OCI-LY7 (cell line): ENCODE measurements at regions not wholly inside any gene's neighbourhood (a gene's known extent, or its start where the extent isn't known, plus 50 kb on each side); places are given as distances from the start of the nearest gene placed in this dataset.

Experiments
- EZH2phosphoT487 ChIP-seq: fragments of 200-600 bp; sonication (generic); IDR thresholded peaks from 2 replicates; pipeline ENCODE4 v1.6.1; 2018; ENCODE audit warnings: low read depth, borderline replicate concordance, mild to moderate bottlenecking, mixed run types, antibody characterized with exemption, low read length, moderate library complexity, mixed read lengths
- TF ChIP-seq, protein P1 (sequence below): fragments of 200-600 bp; sonication (generic); conservative IDR thresholded peaks from 2 replicates; pipeline ENCODE4 v1.5.1; 2014; ENCODE audit warnings: mild to moderate bottlenecking, antibody characterized with exemption, low read length, moderate library complexity, mixed read lengths

DNA sequence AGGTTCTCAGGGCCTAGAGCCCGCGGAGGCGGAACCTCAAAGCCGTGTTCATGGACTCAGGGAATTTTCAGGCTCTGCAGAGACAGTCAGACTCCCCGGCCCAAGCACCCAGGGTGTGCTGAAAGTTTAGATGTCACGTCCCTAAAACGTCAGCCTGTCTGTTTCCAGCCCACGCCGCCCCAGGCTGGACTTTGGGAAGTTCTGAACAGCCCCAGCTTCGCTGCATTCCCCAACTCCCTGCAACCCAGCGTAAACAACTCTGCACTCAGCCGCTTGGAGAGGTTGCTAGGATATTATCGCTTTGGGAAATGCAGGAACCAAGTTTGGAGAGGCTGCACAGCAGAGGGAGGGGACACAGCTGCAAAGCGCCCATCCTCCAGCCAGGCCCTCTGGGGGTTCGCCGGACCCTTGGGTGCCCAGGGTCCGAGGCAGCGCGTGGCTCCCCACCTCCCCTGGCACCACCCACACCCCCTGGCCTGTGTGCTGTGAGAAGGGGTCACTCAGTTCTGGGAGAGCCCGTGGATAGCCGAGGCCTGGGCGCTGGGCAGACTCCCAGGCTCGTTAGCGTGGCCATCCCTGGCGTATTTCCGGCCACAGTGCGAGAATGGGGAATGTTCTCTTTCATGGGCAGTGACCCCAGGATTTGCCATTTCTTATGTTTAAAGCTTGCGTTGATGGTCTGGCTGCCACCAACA, 120.5 kb upstream of the FGF3 start:
- TF ChIP-seq, protein P1, sequence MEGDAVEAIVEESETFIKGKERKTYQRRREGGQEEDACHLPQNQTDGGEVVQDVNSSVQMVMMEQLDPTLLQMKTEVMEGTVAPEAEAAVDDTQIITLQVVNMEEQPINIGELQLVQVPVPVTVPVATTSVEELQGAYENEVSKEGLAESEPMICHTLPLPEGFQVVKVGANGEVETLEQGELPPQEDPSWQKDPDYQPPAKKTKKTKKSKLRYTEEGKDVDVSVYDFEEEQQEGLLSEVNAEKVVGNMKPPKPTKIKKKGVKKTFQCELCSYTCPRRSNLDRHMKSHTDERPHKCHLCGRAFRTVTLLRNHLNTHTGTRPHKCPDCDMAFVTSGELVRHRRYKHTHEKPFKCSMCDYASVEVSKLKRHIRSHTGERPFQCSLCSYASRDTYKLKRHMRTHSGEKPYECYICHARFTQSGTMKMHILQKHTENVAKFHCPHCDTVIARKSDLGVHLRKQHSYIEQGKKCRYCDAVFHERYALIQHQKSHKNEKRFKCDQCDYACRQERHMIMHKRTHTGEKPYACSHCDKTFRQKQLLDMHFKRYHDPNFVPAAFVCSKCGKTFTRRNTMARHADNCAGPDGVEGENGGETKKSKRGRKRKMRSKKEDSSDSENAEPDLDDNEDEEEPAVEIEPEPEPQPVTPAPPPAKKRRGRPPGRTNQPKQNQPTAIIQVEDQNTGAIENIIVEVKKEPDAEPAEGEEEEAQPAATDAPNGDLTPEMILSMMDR: no peak
- no peak for TF ChIP-seq EZH2phosphoT487
